ENCODE measurements at regions not wholly inside any gene's neighbourhood (a gene's known extent, or its start where the extent isn't known, plus 50 kb on each side); places are given as distances from the start of the nearest gene placed in this dataset.

GRCh38 chr9:81395676-81396054 lies 293.7 kb downstream of the TLE1 start:
- no peak for TF ChIP-seq HDAC1 (CRISPR knock-in tag; IDR thresholded peaks at IDR 0.05)
- TF ChIP-seq SP4 (CRISPR knock-in tag; IDR thresholded peaks at IDR 0.05): no peak
- TF ChIP-seq MTF2 (CRISPR knock-in tag; IDR thresholded peaks at IDR 0.05; ENCODE audit: borderline replicate concordance): no peak
- TF ChIP-seq ZNF710 (CRISPR knock-in tag; IDR thresholded peaks at IDR 0.05; ENCODE audit: borderline replicate concordance): no peak
- no peak for TF ChIP-seq ZNF563 (CRISPR knock-in tag; IDR thresholded peaks at IDR 0.05)
- TF ChIP-seq MNT (IDR thresholded peaks at IDR 0.05): no peak
- TF ChIP-seq ZNF281 (CRISPR knock-in tag; IDR thresholded peaks at IDR 0.05; ENCODE audit: borderline replicate concordance): no peak
- no peak for TF ChIP-seq TBL1XR1 (IDR thresholded peaks at IDR 0.05; ENCODE audit: borderline replicate concordance, low read length, partially characterized antibody)
- TF ChIP-seq ZNF501 (CRISPR knock-in tag; IDR thresholded peaks at IDR 0.05): no peak
- TF ChIP-seq IRF2 (CRISPR knock-in tag; IDR thresholded peaks at IDR 0.05): no peak
- no peak for TF ChIP-seq RARA (CRISPR knock-in tag; IDR thresholded peaks at IDR 0.05)
- TF ChIP-seq ZNF703 (CRISPR knock-in tag; IDR thresholded peaks at IDR 0.05; ENCODE audit: borderline replicate concordance): no peak
- TF ChIP-seq ZBTB46 (CRISPR knock-in tag; IDR thresholded peaks at IDR 0.05; ENCODE audit: borderline replicate concordance): no peak
- no peak for TF ChIP-seq ZNF713 (CRISPR knock-in tag; IDR thresholded peaks at IDR 0.05)
- TF ChIP-seq ATF7-NPFF (CRISPR knock-in tag; IDR thresholded peaks at IDR 0.05; ENCODE audit: low read depth): no peak
- no peak for TF ChIP-seq ZNF496 (CRISPR knock-in tag; IDR thresholded peaks at IDR 0.05; ENCODE audit: insufficient replicate concordance)
- no peak for TF ChIP-seq DRAP1 (CRISPR knock-in tag; IDR thresholded peaks at IDR 0.05)
- no TSS peak for BruUV-seq (replicated peaks)
- DNase-seq (ENCODE audit: low spot score): no peak
- Histone ChIP-seq H3K36me3 (replicated peaks in 1 of 2; ENCODE audit: control insufficient read depth in 1 of 2, insufficient read depth in 2 of 2, low read length in 2 of 2) (no peaks in the 10 kb centered on the region), H3K4me3 (replicated peaks in 1 of 3; ENCODE audit: insufficient read depth in 1 of 3, low read depth in 2 of 3, low read length in 3 of 3) (no peak overlapping the region), H4K20me1 (ENCODE audit: insufficient read depth, low read length) (no peaks in the 10 kb centered on the region), H3K4me2 (ENCODE audit: low read depth, low read length) (no peak overlapping the region), H2AFZ (ENCODE audit: low read length) (no peak overlapping the region), H3K27me3 (ENCODE audit: control insufficient read depth in 1 of 2, insufficient read depth in 2 of 2, low read length in 2 of 2) (peaks cover 0 to 7% of the 10 kb centered on the region in 2 experiments; a peak in 2 of 5 replicates), H3K9ac (ENCODE audit: insufficient read depth, low read depth, low read length) (no peak overlapping the region), H3K79me2 (ENCODE audit: insufficient read depth, low read length) (no peaks in the 10 kb centered on the region), H3K4me1 (ENCODE audit: insufficient read depth, low read length) (no peaks in the 10 kb centered on the region), H3K27ac (ENCODE audit: extremely low read length, insufficient read depth, low read length) (no peak overlapping the region), H3K9me3 (ENCODE audit: low read length) (no peaks in the 10 kb centered on the region)
- no peak for ATAC-seq
- intact Hi-C loops (cut with micrococcal nuclease; ENCODE audit: unreplicated experiment): no loop called here
- ChIA-PET POLR2A (no interaction called here), CTCF (ENCODE audit: low intra/inter-chr PET ratio, low total read pairs) (no interaction called here)
- in situ Hi-C loops (cut with HindIII; ENCODE audit: extremely low pct_ligation_motif_present, low pct_unique_long_range_greater_than_20kb): no loop called here
- no peak for FAIRE-seq
- 13% methylated on average over 4 of the region's 4 CpGs for WGBS (ENCODE audit: low lambda C conversion rate)
